ENCODE measurements at regions not wholly inside any gene's neighbourhood (a gene's known extent, or its start where the extent isn't known, plus 50 kb on each side); places are given as distances from the start of the nearest gene placed in this dataset.
"Not testable (repeated sequence)": the region's sequence is repeated elsewhere in the genome, so short reads cannot be mapped to it uniquely, and the experiment has no call there.

DNA sequence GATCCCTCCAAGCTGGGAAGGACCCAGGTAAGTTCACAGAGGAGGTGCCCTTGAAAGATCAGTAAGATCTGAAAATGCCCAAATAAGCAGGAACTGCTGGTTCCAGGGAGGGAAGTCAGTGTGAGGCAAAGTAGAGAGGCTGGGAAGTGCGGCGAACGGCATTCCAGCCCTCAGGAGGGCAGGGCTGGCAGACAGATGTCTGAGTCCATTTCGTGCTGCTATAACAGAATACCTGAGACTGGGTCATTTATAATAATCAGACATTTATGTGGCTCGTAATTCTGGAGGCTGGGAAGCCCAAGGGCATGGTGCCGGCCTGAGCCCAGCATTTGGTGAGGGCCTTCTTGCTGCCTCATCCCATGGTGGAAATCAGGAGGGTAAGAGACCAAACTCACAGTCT lies 105.1 kb downstream of the TNFRSF13B start:
- TF ChIP-seq, protein P1, sequence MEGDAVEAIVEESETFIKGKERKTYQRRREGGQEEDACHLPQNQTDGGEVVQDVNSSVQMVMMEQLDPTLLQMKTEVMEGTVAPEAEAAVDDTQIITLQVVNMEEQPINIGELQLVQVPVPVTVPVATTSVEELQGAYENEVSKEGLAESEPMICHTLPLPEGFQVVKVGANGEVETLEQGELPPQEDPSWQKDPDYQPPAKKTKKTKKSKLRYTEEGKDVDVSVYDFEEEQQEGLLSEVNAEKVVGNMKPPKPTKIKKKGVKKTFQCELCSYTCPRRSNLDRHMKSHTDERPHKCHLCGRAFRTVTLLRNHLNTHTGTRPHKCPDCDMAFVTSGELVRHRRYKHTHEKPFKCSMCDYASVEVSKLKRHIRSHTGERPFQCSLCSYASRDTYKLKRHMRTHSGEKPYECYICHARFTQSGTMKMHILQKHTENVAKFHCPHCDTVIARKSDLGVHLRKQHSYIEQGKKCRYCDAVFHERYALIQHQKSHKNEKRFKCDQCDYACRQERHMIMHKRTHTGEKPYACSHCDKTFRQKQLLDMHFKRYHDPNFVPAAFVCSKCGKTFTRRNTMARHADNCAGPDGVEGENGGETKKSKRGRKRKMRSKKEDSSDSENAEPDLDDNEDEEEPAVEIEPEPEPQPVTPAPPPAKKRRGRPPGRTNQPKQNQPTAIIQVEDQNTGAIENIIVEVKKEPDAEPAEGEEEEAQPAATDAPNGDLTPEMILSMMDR (IDR thresholded peaks at IDR 0.05): not testable (repeated sequence)
- not testable (repeated sequence) for TF ChIP-seq POLR2A (IDR thresholded peaks at IDR 0.05)

Measured in suprapubic skin (tissue), 3 donors.